WERI-Rb-1 (cell line): ENCODE measurements at regions not wholly inside any gene's neighbourhood (a gene's known extent, or its start where the extent isn't known, plus 50 kb on each side); places are given as distances from the start of the nearest gene placed in this dataset.

Source experiments
- DNase-seq: peaks from one replicate; pipeline ENCODE4 v3.0.0-alpha.2; 2020
- H3K27ac ChIP-seq: fragments of 250-450 bp; sonication (Bioruptor Pico); 2 replicates; pipeline ENCODE4 v1.5.1; 2020; ENCODE audit warnings: mild to moderate bottlenecking, moderate library complexity
- H3K27me3 ChIP-seq: fragments of 250-450 bp; sonication (Bioruptor Pico); 2 replicates; pipeline ENCODE4 v1.5.1; 2021; ENCODE audit warnings: mild to moderate bottlenecking, low read depth, moderate library complexity; ENCODE audit not compliant: insufficient read depth, severe bottlenecking
- H3K36me3 ChIP-seq: fragments of 250-450 bp; sonication (Bioruptor Pico); 2 replicates; pipeline ENCODE4 v1.5.1; 2020; ENCODE audit warnings: mild to moderate bottlenecking, moderate library complexity
- H3K4me3 ChIP-seq: 2 replicates; pipeline ENCODE4 v1.5.1; 2011; ENCODE audit warnings: low read depth, mild to moderate bottlenecking, control low read depth, low read length
- H3K9me3 ChIP-seq: fragments of 250-450 bp; sonication (Bioruptor Pico); 2 replicates; pipeline ENCODE4 v1.5.1; 2021; ENCODE audit warnings: mild to moderate bottlenecking, moderate library complexity; ENCODE audit not compliant: severe bottlenecking
- CTCF ChIP-seq: IDR thresholded peaks from 2 replicates; pipeline ENCODE4 v1.5.1; 2011; ENCODE audit warnings: low read depth, mild to moderate bottlenecking, control low read depth, inconsistent platforms, low read length

- H3K9me3 ChIP-seq, result no peaks in the 10 kb centered on the region
- H3K36me3 ChIP-seq, result no peaks in the 10 kb centered on the region
- H3K27ac ChIP-seq, result no peak overlapping the region
- DNase-seq, result no peak
- no peaks in the 10 kb centered on the region for H3K27me3 ChIP-seq
- TF ChIP-seq CTCF, result no peak
- no peak overlapping the region for H3K4me3 ChIP-seq
Measured at GRCh38 chr10:128867819-128868218, 599.2 kb upstream of the MGMT start.

GRCh38 chr10:128868481-128868880 is 598.6 kb upstream of the MGMT start:
- Histone ChIP-seq H3K9me3 (no peaks in the 10 kb centered on the region), H3K4me3 (no peak overlapping the region), H3K27me3 (no peaks in the 10 kb centered on the region), H3K27ac (no peak overlapping the region), H3K36me3 (no peaks in the 10 kb centered on the region)
- no peak for DNase-seq
- no peak for TF ChIP-seq CTCF

- TF ChIP-seq CTCF, result no peak
- no peaks in the 10 kb centered on the region for H3K36me3 ChIP-seq
- H3K4me3 ChIP-seq, result no peak overlapping the region
- no peak overlapping the region for H3K27ac ChIP-seq
- peaks cover 5% of the 10 kb centered on the region for H3K27me3 ChIP-seq
- DNase-seq, result no peak
- no peaks in the 10 kb centered on the region for H3K9me3 ChIP-seq
Measured at GRCh38 chr10:128869101-128869749, 597.8 kb upstream of the MGMT start.

- peaks cover 8% of the 10 kb centered on the region for H3K27me3 ChIP-seq
- TF ChIP-seq CTCF, result no peak
- no peak overlapping the region for H3K4me3 ChIP-seq
- H3K27ac ChIP-seq, result no peak overlapping the region
- H3K36me3 ChIP-seq, result no peaks in the 10 kb centered on the region
- no peaks in the 10 kb centered on the region for H3K9me3 ChIP-seq
- no peak for DNase-seq
Measured at GRCh38 chr10:128870830-128871597, 596.0 kb upstream of the MGMT start.

GRCh38 chr10:128871671-128872231 is 595.3 kb upstream of the MGMT start:
- Histone ChIP-seq H3K36me3 (no peaks in the 10 kb centered on the region), H3K9me3 (no peaks in the 10 kb centered on the region), H3K27me3 (peaks cover 8% of the 10 kb centered on the region), H3K27ac (no peak overlapping the region), H3K4me3 (no peak overlapping the region)
- TF ChIP-seq CTCF, result no peak
- DNase-seq, result no peak
